NCI-H460 (cell line): ENCODE measurements at regions not wholly inside any gene's neighbourhood (a gene's known extent, or its start where the extent isn't known, plus 50 kb on each side); places are given as distances from the start of the nearest gene placed in this dataset.
"Not testable (repeated sequence)": the region's sequence is repeated elsewhere in the genome, so short reads cannot be mapped to it uniquely, and the experiment has no call there.

Experiments used
- DNase-seq: peaks from one replicate; pipeline ENCODE4 v3.0.0-alpha.2; 2016; ENCODE audit warnings: low read depth; ENCODE audit errors: extremely low read depth

DNA sequence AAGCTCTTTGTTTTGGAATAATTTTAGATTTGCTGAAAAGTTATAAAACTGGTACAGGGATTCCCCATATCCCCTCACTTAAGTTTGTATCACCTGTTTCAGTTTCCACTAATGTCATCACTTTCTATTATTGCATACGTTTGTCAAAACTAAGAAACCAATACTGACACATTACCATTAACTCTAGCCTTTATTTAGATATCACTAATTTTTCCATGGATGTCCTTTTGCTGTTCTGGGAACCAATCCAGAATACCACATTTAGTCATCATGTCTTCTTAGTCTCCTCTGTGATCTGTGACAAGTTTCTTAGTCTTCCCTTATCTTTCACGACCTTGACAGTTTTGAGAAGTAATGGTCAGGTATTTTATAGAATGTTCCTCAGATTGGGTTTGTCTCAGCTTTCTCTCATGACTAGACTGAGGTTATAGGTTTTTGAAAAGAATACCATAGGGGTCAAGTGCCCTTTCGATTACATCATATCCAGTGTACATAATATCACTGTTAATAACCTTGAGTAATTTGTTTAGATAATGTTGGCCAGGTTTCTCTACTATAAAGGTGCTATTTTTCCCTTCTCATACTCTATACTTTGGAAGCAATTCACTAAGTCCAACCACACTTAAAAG lies 51.9 kb upstream of the NMUR2 start:
- DNase-seq = no peak

DNA sequence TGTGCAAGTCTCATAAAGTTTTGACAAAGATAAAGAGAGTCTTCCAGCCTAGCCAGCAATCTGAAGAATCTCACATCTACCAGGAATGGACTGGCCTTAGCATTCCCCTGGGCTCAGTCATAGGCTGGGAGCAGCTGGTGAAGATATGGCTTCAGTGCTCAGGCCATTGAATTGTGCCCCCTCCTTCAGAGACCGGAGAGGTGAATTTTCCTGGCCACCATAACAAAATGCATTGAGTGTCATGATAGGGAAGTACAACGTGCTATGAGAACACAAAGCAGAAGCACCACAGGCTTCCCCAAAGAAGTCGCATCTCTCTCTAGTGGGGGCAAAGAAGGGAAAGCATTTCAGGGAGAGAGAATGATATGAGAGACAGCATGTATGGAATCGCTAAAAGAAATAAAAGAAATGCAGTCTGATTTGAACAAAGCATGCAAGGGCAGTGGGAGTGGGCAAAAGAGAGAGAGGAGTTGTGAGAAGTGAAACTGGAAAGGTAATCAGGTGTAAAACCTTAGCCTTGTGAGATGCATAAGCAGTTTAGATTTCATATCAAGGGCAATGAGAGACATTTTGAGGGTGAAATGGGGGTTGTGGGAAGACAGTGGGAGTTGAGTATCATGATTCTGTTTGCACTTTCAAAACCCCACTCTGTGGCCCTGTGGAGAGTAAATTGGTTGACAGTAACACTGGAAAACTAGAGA lies 57.1 kb upstream of the NMUR2 start:
- no peak for DNase-seq

DNA sequence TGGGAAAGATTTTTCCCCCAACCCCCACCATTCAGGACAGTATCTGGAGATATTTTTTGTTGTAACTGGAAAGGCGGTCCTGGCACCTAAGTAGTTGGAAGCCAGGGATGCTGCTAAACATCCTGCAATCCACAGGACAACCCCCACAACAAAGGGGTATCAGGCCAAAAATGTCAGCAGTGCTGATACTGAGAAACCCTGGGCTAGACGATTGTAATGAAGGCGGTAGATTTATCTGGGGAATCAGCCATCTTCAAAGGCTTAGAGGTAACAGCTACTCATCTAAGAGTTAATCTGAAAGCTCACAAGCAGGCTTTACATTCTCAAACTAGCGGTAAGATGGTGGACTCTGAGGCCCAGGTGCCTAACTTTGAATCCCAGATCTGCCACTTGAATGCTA lies 59.0 kb upstream of the NMUR2 start:
- DNase-seq = no peak

DNA sequence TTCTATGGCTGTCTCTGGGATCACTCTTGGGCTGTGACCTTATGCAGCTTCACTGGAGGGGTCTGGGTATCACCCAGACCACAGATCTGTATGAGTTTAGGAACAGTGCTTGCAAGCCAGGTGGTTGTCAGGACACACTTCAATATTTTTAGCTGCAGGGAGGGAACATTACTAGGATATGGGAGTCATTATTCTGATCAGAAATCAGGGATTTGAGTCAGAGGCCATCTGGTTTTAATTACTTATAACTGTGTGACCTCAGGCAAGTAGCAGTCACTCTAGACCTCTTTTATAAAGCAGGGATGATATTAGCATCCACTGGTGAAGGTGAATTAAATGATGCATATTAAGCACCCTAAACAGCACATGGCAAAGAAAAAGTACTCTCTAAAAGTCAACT lies 60.1 kb upstream of the NMUR2 start:
- no peak for DNase-seq

DNA sequence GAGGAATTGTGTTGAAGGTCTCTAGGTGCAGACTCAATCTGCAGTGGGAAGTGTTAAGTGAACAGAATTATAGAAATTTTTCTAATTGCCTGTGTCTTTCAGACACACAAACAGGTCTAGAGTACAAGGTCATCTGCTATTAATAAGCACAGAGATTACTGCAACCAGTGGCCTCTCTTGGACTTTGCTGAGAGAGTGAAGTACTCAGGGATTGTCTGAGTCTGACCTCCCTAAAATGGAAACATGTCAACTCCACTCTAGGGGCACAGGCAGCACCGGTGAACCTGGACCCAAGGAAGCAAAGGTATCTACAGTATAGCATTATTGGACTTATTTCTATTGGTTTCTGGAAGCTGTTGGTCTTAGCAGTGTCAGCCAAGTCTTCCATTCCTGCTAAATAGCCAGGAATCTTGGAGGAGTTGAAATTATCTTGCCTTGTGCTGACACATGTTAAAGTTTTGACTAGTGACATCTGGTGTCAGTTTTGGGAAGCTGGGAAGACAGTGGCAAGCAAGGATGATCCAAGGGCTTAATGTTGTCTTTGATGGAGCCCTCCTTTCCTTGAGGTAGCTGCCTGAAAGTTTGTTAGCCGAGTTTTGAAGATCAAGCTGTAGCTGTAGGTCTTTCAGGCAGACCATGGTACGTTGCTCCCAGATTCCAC lies 61.1 kb upstream of the NMUR2 start:
- DNase-seq = no peak

DNA sequence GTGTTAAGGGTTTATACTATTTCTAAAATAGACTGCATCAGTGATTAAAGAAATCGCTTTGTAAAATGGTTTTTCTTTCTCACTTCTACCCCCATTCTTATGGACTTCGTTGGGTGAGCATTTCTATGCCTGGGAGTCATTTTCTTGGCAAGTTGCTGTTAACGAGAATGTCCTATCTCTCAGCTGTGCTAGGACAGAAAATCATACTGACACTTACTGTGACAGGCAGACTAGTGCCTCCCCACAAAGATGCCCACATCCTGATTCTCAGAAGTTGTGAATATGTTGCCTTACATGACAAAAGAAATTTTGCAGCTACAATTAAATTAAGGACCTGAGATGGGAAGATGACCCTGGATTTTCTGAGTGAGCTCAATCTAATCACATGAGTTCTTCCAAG lies 65.1 kb upstream of the NMUR2 start:
- DNase-seq = no peak

DNA sequence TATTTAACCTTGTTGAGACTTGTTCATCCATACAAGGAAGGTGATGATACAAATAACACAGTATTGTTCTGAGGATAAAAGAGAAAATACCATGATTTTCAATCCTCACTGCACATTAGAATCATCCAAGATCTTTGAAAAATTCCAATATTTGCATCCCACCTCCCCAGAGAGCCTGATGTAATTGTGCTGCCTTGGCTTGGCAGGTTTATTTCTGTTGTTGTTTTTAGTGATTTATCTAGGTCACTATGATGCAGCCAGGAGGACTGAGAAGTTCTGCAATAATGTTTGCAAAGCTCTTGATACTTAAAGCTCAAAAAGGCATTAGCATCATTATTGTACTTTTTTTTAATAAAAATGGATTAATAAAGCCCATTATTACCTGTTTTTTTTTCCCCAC lies 67.0 kb upstream of the NMUR2 start:
- no peak for DNase-seq

DNA sequence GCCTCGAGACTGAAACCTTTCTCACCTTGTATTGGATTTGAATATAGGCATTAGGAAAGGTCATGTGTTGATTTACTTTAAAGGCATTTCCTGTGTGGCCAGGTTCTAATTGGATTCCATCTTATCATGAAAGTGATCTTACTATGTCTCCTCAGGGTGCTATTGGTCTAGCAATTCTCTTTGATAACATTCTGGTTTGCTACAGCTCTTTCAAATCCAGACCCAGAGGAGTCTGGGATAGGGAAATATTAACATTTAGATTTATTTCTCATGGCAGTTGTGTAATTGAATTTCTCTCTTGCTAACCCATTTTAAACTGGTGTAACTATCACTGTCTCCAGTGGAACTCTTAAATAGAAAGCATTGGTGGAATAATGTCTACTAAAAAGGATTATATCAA lies 69.9 kb upstream of the NMUR2 start:
- DNase-seq = no peak

DNA sequence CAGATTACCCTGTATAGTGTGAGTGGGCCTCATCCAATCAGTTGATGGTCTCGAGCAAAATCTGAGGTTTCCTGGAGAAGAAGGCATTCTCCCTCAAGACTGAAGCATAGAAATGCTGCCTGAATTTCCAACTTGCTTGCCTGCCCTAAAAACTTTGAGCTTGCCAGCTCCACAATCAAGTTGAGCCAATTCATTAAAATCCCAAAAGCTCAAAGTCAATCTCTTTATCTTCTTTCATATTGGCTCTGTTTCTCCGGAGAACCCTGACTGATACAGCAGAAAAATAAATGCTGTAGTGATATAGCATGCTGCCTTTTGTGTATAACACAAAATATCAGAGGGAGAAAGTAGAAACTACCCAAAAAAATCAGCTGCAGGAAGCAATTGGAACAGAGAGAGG lies 72.5 kb upstream of the NMUR2 start:
- DNase-seq = no peak

DNA sequence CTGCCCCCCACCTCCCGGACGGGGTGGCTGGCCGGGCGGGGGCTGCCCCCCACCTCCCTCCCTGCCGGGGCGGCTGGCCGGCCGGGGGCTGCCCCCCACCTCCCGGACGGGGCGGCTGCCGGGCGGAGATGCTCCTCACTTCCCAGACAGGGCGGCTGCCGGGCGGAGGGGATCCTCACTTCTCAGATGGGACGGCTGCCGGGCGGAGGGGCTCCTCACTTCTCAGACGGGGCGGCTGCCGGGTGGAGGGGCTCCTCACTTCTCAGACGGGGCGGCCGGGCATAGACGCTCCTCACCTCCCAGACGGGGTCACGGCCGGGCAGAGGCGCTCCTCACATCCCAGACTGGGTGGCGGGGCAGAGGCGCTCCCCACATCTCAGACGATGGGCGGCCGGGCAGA lies 74.8 kb upstream of the NMUR2 start:
- DNase-seq = not testable (repeated sequence)

DNA sequence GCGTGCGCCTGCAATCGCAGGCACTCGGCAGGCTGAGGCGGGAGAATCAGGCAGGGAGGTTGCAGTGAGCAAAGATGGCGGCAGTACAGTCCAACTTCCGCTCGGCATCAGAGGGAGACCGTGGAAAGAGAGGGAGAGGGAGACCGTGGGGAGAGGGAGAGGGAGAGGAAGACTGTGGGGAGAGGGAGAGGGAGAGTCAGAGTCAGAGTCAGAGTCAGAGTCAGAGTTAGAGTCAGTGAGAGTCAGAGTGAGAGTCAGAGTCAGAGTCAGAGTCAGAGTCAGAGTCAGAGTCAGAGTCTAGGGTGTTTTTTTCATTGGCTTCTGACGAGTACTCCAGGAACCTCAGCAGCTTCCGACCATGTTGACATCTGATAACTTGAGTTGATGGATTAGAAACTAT lies 75.6 kb upstream of the NMUR2 start:
- not testable (repeated sequence) for DNase-seq

DNA sequence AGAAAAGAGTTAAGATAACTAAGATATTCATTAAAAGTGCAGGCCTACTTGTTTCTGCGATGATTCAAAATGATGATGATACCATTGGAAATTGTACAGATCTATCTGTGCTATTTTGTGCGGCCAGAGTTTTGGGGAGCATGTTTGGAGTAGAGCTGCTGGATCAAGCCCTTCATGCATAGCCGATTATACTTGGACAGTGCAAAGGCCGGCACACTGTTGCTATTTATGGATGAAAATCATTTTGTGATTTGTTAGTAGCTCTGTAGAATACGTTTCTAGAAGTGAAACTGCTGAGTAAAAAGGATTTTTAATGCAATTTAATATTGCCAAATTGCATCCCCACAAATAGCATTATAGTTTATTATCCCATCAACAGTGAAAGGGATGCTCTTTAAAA lies 82.1 kb upstream of the NMUR2 start:
- no peak for DNase-seq

DNA sequence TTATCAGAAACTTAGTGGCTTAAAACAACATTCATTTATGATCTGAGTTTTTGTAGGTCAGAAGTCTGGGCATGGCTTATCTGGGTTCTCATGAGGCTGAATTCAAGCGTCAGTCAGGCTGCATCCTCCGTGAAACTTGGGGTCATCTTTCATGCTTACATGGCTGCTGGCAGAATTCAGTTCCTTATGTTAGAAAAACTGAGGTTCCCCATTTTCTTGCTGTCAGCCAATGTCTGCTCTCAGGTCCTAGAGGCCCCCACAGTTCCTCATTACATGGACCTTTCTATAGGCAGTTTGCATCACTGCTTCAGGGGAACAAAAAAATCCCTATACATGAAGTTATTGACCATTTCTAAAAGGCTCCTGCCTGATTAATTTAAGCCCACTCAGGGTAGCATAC lies 83.8 kb upstream of the NMUR2 start:
- no peak for DNase-seq

DNA sequence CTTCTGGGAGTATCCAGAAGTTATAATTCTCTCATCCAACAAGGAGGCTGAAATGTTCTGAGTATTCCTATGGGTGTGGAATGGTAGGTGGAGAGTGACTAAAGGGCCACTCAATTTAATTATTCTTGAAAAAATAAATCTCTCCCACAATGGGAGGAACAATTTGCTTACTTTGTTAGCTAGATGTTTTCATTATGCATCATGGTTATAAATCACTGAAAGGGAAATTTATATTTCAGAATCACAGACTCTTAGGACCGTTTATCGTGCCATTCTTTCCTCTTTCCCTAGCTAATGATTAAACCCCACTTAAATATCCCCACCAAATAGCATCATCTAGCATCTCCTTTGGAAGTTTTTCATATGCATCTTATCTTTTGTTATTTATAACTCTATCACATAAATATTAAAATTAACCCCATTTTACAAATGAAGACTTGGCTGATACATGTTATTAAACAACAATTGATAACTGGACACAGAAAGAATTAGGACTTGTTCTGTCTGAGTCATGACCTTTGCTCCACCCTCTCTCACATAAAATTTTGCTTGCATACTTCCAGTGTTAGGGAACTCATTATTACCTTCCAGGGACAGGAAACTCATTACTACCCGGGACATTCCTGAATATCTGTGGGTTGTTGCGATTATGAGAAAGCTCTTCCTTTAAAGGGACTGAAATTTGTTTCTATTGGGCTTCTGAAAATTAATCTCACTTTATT lies 94.9 kb upstream of the NMUR2 start:
- DNase-seq = no peak

DNA sequence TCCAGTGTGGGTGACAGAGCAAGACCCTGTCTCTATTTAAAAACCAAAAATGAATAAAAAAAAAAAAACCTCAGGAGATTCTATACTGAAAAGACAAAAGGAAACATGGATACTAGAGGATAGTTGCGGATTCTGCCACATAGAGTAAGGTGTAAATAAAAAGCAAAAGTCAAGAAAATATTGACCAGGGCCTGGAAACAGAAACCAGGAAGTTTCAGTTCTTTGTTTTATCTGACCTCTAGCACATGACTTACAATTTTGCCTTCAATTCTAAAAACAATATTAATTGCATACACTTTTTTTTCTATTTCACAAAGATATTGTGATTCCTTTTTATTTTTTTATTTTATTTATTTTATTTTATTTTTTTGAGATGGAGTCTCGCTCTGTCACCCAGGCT lies 96.2 kb upstream of the NMUR2 start:
- DNase-seq = no peak

DNA sequence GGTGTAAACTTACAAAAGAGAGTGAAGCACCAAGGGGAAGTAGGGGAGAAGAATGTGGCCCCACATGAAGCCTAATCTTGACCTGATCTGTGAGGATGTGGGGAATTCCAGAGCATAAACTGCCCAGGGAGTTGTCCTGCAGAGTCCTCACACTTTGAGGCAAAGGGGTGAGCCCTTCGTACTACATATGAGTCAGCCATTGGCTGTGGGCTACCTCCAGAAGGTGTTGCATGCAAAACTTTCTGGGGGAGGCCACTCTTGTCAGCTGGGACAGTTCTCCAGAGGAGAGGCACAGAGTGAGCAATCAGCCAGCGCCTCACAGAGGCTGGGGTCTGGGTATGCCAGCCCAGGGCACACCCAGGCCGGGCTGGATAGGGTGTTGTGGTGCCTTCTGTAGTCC lies 98.1 kb upstream of the NMUR2 start:
- no peak for DNase-seq

DNA sequence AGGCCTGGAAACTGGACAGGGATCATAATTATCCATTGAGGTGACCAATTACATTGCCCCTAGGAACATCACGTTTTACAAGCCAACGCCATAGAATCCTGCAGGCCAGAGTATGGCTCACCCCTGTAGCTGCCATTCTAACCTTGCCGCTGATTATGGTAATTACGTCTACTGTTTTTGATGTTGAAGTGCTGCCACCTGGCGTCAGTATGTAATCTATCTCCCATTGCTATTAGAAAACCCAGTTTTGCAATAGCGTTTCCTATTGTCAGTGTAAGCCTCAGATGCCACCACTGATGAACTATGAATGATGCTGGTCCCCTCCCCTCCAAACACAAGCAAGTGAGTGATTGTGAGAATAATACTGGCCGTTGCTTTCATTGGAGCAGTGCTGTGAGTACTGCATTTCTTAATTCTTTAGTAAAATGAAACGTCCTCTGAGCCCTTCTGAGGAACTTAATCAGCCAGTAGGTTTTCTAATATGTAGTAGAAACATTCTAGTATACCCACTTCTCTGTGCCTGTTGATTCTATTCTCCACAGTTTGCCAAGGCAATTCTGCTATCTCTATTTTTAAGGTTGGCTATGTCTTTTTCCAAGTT lies 100.5 kb upstream of the NMUR2 start:
- peak; percentile 54 for DNase-seq

DNA sequence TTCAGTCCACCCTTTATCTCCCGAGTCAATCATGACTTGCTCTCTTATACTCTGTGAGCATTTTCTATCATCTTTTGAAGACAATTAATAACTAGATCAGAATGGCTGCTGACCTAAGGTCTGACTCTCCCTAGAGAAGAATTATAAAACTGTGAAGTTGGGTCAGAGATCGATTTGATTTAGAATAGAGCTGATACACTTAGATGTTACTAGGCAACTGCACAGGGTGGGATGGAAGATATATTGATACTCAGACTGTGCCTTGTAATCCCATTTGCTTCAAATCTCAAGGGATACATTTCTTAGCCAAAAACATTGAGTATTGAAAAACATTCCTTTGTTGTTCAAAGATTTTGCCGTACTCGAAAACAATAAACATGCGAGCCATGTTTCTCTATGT lies 106.0 kb upstream of the NMUR2 start:
- no peak for DNase-seq

DNA sequence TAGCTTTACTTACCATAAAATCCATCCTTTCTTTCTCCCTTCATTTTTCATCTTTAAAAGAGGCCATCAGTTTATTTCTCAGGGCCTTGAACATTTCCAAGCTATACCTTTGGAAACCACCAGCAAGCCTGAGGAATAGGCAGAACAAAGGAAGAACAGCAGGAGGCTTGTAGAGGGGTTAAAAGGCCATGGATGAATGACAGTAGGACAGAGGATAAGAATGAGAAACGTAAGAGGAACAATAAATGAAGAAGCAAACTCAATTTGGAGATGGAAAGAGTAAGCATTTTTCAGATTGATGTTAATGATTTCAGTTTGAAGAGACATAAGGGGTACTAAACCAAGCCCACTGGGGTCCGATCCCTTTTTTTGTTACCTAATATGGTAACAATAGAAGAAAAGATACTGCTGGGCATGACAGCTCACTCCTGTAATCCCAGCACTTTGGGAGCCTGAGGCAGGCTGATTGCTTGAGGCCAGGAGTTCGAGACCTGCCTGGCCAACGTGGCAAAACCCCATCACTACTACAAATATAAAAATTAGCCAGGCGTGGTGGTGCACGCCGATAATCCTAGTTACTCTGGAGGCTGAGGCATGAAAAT lies 106.6 kb upstream of the NMUR2 start:
- no peak for DNase-seq

DNA sequence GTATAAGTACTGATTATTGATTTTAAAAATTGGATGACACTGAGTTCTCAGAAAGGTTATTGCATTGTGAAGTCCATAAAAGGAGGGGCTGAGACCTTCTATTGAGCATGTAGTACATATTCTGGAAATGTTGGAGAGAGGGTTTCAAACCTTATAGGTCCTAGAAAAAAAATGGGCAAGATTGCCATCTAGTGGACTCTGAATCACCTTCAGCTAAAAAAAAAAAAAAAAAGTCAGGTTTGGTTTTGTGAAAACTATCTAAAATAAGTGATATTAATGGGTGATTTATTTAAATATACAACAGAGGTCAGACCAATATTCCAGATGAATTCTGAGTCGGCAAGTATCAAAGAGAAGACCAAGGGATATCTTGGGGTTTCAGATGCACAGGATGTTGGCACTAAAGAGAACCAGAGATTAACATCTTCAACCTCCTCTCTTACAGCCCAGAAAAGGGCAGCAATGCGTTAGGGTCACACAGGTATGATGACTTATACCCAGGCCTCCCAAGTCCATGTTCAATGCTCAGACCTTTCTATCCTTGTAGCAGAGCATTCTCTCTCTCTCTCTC lies 109.8 kb upstream of the NMUR2 start:
- DNase-seq = peak; percentile 16

DNA sequence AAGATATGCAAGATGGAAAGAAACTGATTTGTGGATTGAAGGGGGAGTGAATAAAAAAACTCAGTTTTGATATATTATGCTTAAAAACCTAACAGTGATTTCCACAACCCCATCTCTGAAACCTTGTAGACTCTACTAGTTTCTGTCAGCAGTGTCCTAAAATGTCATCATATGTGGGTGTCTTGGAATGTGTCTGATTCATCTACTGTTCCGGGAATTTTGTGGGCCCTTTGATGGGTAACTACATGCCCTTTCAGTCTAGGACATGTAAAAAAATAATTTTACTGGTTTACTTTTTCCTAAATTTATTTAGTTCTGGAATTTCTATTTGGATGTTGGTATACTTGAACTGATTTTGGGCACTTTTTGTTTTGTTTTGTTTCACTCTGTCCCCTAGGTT lies 118.9 kb upstream of the NMUR2 start:
- DNase-seq = no peak
